ENCODE measurements at regions not wholly inside any gene's neighbourhood (a gene's known extent, or its start where the extent isn't known, plus 50 kb on each side); places are given as distances from the start of the nearest gene placed in this dataset.
A peak's percentile ranks its signal among the peaks of the same experiment; 100 is the strongest.

DNA sequence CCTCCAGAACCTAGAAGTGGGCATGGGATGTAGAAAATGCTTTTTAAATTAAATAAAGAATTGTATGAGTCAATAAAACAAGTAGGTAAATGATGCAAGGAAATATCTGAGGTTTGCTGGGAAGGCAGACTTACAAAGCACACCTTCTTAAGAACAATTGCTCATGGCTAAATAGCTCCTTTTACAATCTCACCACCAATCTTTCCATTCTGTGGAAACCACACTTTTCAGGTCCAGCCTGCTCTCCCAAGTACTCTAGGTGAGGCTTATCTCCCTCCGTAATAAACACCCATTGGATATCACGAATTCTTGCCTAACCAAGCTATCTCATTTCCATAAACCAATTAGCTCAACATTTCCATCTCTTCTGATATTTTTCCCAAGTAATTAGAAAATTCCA lies 91.5 kb upstream of the SLC8A1 start:
- no CpG with 5 or more reads among the region's 2 CpGs for WGBS (ENCODE audit: insufficient coverage, low lambda C conversion rate)
- Histone ChIP-seq H3K4me1 (ENCODE audit: control insufficient read depth, insufficient read depth, low read length) (no peaks in the 10 kb centered on the region), H3K27me3 (ENCODE audit: control insufficient read depth, insufficient read depth, low read length) (no peaks in the 10 kb centered on the region), H3K9me3 (ENCODE audit: control insufficient read depth, low read depth, low read length) (no peaks in the 10 kb centered on the region), H3K36me3 (ENCODE audit: control insufficient read depth, insufficient read depth, low read length) (no peaks in the 10 kb centered on the region), H3K27ac (ENCODE audit: low read length) (no peak overlapping the region), H3K4me3 (ENCODE audit: low read length) (no peak overlapping the region)
- no peak for DNase-seq

DNA sequence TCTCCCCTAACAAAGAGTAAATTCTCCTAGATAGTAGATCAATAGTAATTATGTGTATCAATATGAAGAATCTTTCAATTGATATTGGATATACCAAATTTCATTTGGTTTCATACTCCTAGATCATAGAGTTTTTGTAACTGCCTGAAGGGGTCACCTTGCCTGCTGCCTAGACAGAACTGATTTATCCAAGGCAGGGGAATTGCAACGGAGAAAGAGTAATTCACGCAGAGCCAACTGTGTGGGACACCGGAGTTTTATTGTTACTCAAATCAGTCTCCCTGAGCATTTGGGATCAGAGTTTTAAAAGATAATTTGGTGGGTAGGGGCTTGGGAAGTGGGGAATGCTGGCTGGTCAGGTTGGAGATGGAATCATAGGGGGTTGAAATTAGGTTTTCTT lies 92.2 kb upstream of the SLC8A1 start:
- no peaks in the 10 kb centered on the region for H3K4me1 ChIP-seq (ENCODE audit: control insufficient read depth, insufficient read depth, low read length)
- no peaks in the 10 kb centered on the region for H3K9me3 ChIP-seq (ENCODE audit: control insufficient read depth, low read depth, low read length)
- no peak for DNase-seq
- H3K4me3 ChIP-seq (ENCODE audit: low read length): no peak overlapping the region
- no peaks in the 10 kb centered on the region for H3K36me3 ChIP-seq (ENCODE audit: control insufficient read depth, insufficient read depth, low read length)
- H3K27ac ChIP-seq (ENCODE audit: low read length): no peak overlapping the region
- H3K27me3 ChIP-seq (ENCODE audit: control insufficient read depth, insufficient read depth, low read length): no peaks in the 10 kb centered on the region
- WGBS (ENCODE audit: insufficient coverage, low lambda C conversion rate): no CpG with 5 or more reads among the region's 3 CpGs

DNA sequence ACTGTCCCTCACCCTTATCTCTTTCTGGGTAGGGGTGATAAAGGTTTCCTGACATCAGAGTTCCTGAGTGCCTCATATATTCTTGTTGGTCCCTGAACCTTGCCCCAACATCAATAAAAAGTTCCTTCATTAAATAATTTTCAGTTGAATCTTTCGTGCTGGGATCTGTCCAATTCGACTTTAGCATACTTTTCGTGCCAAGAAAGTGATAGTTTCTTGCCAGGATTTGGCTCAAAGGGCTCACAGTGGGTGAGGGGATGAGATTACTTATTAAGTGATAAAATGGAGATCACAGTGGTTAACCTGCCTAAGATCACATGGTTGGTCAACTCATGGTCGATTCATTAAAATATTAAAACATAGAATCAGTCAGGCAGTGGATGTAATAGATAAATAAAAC lies 93.8 kb upstream of the SLC8A1 start:
- no peak for DNase-seq
- no CpG with 5 or more reads among the region's 4 CpGs for WGBS (ENCODE audit: insufficient coverage, low lambda C conversion rate)
- no peak overlapping the region for H3K27ac ChIP-seq (ENCODE audit: low read length)

DNA sequence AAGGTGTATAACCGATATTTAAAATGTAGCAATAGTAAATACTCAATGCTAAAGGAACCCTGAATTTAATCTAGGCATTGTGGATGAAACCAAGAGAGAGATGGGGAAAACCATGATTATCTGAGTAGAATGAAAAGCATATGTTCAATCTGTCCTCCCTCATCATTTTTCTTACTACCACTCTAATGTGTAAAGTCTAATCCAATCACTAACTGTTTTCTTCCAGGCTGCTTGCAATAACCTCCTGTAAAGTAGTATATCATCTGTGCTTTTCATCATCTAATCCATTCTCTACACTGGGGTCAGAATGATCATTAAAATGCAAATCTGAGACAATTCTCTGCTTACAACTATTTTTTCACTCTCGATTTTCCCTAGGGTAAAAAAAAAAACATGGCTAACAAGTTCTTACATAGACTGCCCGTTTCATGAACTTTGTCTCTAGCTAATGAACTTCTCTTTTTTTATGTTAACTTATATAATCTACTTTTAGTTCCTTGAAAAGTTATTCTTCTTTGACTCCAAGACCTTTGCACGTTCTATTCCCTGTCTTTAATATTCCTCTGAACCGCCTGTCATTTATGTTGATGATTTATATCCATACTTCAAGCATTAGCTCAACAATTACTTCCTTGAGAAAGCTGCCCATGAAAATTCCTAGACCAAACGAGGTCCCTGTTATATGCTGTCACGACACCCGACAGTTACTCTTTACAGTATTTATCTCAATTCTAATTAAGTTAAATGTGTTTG lies 94.7 kb upstream of the SLC8A1 start:
- Histone ChIP-seq H3K9me3 (ENCODE audit: control insufficient read depth, low read depth, low read length) (no peaks in the 10 kb centered on the region), H3K27ac (ENCODE audit: low read length) (no peak overlapping the region), H3K4me1 (ENCODE audit: control insufficient read depth, insufficient read depth, low read length) (no peaks in the 10 kb centered on the region), H3K4me3 (ENCODE audit: low read length) (no peak overlapping the region), H3K27me3 (ENCODE audit: control insufficient read depth, insufficient read depth, low read length) (no peaks in the 10 kb centered on the region), H3K36me3 (ENCODE audit: control insufficient read depth, insufficient read depth, low read length) (no peaks in the 10 kb centered on the region)
- 48% methylated on average over 4 of the region's 8 CpGs for WGBS (ENCODE audit: insufficient coverage, low lambda C conversion rate)
- peak in 1 of 2 donors; percentile 16 for DNase-seq

More for the DNA sequence above, 93.8 kb upstream of the SLC8A1 start:
- no peaks in the 10 kb centered on the region for H3K36me3 ChIP-seq (ENCODE audit: control insufficient read depth, insufficient read depth, low read length)
- no peaks in the 10 kb centered on the region for H3K27me3 ChIP-seq (ENCODE audit: control insufficient read depth, insufficient read depth, low read length)
- H3K4me3 ChIP-seq (ENCODE audit: low read length): no peak overlapping the region
- H3K9me3 ChIP-seq (ENCODE audit: control insufficient read depth, low read depth, low read length): no peaks in the 10 kb centered on the region
- H3K4me1 ChIP-seq (ENCODE audit: control insufficient read depth, insufficient read depth, low read length): no peaks in the 10 kb centered on the region

DNA sequence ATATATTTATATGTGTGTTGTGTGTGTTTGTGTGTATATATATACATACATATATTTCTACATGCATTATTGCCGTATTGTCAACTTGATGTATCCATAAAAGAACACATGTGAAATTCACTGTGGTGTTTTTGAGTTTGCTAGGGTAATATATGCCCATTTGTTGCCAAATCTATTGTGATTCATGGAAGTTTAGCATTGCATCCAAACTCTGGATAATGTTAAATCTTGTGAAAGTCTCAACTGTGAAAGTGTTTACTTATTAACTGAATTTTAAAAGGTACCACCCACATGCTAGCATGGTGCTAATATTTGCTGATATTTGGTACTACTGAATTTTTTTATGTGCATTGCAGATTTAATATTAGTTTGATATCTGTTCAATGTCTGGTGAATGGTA lies 96.6 kb upstream of the SLC8A1 start:
- DNase-seq: no peak
- Histone ChIP-seq H3K36me3 (ENCODE audit: control insufficient read depth, insufficient read depth, low read length) (no peaks in the 10 kb centered on the region), H3K27me3 (ENCODE audit: control insufficient read depth, insufficient read depth, low read length) (no peaks in the 10 kb centered on the region), H3K27ac (ENCODE audit: low read length) (no peak overlapping the region), H3K4me3 (ENCODE audit: low read length) (no peak overlapping the region), H3K9me3 (ENCODE audit: control insufficient read depth, low read depth, low read length) (no peaks in the 10 kb centered on the region), H3K4me1 (ENCODE audit: control insufficient read depth, insufficient read depth, low read length) (no peaks in the 10 kb centered on the region)
- WGBS (ENCODE audit: insufficient coverage, low lambda C conversion rate): no CpG with 5 or more reads among the region's 1 CpG

DNA sequence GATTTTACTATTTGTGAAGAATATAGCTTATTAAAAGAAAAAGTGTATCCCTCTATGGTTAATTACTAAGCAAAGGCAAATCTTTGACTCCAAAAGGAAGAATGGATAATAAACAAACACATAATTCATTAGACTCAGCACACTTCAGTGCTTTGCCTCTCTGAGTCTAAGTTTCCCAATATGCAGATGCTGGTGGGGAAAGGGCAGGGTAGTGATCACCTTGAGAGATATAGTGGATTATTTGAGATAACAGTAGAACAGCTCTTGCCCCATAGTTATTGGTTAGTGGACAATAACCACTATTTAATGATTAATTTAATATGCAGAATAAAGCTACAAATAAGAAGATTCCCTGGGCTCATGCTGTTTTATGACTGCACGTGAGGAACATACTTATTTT lies 98.2 kb upstream of the SLC8A1 start:
- peak; percentile 21 to 38 for DNase-seq
- no peaks in the 10 kb centered on the region for H3K36me3 ChIP-seq (ENCODE audit: control insufficient read depth, insufficient read depth, low read length)
- no peaks in the 10 kb centered on the region for H3K4me1 ChIP-seq (ENCODE audit: control insufficient read depth, insufficient read depth, low read length)
- H3K27me3 ChIP-seq (ENCODE audit: control insufficient read depth, insufficient read depth, low read length): no peaks in the 10 kb centered on the region
- H3K27ac ChIP-seq (ENCODE audit: low read length): no peak overlapping the region
- no CpG with 5 or more reads among the region's 1 CpG for WGBS (ENCODE audit: insufficient coverage, low lambda C conversion rate)
- no peaks in the 10 kb centered on the region for H3K9me3 ChIP-seq (ENCODE audit: control insufficient read depth, low read depth, low read length)
- no peak overlapping the region for H3K4me3 ChIP-seq (ENCODE audit: low read length)

DNA sequence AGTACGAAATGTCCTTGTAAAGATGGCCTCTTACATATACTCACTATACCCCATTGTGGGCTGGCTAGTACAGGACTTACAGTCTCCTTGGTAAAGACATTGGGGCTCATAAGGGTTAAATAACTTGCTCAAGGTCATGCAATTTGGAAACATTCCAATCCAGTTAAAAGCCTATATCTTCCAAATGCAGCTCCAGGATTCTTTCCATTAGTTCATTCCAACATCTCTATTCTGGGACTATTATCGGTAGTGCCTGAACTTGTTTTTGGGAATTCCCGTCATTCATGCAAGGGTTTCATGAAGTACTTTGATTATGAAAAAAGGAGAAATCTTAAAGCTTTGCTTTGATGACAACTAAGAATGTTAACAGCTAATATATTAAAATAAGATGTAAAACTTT lies 99.2 kb upstream of the SLC8A1 start:
- Histone ChIP-seq H3K36me3 (ENCODE audit: control insufficient read depth, insufficient read depth, low read length) (no peaks in the 10 kb centered on the region), H3K27me3 (ENCODE audit: control insufficient read depth, insufficient read depth, low read length) (no peaks in the 10 kb centered on the region), H3K9me3 (ENCODE audit: control insufficient read depth, low read depth, low read length) (no peaks in the 10 kb centered on the region), H3K4me1 (ENCODE audit: control insufficient read depth, insufficient read depth, low read length) (no peaks in the 10 kb centered on the region), H3K27ac (ENCODE audit: low read length) (no peak overlapping the region), H3K4me3 (ENCODE audit: low read length) (no peak overlapping the region)
- WGBS (ENCODE audit: insufficient coverage, low lambda C conversion rate): no CpG with 5 or more reads among the region's 3 CpGs
- no peak for DNase-seq

DNA sequence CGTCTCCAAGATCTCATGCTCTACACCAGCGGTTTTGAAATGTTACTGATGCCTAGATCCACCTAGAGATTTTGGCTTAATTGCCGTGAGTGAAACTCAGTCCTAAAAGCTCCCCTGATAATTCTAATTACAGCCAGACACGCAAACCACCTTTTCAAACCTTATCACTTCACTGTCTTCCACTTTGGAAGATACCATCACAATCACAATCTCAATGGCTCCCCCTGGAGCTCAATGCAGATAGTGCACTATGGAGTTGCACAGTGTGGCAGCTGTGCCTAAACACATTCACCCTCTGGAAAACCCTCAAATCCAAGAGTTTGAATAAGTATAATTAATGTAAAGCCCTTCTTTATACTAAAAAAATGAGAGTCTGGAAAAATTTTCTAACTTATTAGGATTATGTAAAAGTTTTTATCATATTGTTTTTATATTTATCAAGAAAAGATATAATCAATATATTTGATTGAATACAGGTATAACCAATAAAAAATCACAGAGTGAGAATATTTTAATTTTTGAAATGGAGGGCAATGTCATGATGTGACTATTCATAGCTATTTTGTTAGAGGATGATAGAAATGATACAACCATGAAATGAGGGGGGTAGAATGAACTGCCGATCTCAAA lies 102.9 kb upstream of the SLC8A1 start:
- peak; percentile 29 to 50 for DNase-seq
- Histone ChIP-seq H3K27ac (ENCODE audit: low read length) (no peak overlapping the region), H3K4me1 (ENCODE audit: control insufficient read depth, insufficient read depth, low read length) (no peaks in the 10 kb centered on the region), H3K36me3 (ENCODE audit: control insufficient read depth, insufficient read depth, low read length) (no peaks in the 10 kb centered on the region), H3K27me3 (ENCODE audit: control insufficient read depth, insufficient read depth, low read length) (no peaks in the 10 kb centered on the region), H3K4me3 (ENCODE audit: low read length) (no peak overlapping the region), H3K9me3 (ENCODE audit: control insufficient read depth, low read depth, low read length) (no peaks in the 10 kb centered on the region)
- no CpG with 5 or more reads among the region's 5 CpGs for WGBS (ENCODE audit: insufficient coverage, low lambda C conversion rate)

DNA sequence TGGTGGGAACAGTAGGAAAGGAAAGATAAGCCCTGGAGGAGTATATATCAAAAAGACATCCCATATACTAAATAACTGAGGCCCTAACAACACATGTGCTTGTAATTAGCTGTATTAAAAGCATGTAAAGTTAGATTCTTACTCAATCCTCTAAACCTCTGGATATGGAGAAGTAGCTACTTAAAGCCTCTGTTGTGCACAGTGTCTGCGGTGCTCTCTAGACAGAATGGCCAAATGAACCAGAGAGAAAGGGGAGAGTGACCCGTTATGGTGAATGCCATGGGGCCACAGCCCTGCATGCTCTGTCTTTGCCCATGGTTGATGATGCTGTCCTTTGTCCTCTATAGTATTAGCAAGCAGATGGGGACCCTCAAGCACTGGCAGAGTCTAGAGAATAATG lies 104.4 kb upstream of the SLC8A1 start:
- WGBS (ENCODE audit: insufficient coverage, low lambda C conversion rate): no CpG with 5 or more reads among the region's 2 CpGs
- Histone ChIP-seq H3K27ac (ENCODE audit: low read length) (no peak overlapping the region), H3K4me1 (ENCODE audit: control insufficient read depth, insufficient read depth, low read length) (no peaks in the 10 kb centered on the region), H3K9me3 (ENCODE audit: control insufficient read depth, low read depth, low read length) (no peaks in the 10 kb centered on the region), H3K36me3 (ENCODE audit: control insufficient read depth, insufficient read depth, low read length) (no peaks in the 10 kb centered on the region), H3K4me3 (ENCODE audit: low read length) (no peak overlapping the region), H3K27me3 (ENCODE audit: control insufficient read depth, insufficient read depth, low read length) (no peaks in the 10 kb centered on the region)
- no peak for DNase-seq

DNA sequence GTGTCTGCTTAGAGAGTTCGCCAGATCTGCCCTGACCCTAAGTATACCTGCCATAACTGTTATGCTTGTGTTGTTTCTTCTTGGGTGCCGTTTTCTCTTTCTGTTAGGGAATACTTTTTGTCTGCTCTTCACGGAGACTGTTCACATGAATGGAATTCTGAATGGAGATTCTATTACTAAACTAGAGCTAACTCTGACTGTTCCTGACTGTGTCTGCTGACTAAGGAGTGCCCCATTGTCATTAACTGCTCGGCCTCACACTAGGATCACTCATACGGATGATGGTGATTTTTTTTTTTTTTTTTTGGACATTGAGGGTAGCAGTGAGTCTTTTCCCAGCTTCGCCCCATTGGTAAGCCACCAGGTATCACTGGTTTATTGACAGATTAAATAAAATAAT lies 104.8 kb upstream of the SLC8A1 start:
- Histone ChIP-seq H3K27me3 (ENCODE audit: control insufficient read depth, insufficient read depth, low read length) (no peaks in the 10 kb centered on the region), H3K4me3 (ENCODE audit: low read length) (no peak overlapping the region), H3K9me3 (ENCODE audit: control insufficient read depth, low read depth, low read length) (no peaks in the 10 kb centered on the region), H3K36me3 (ENCODE audit: control insufficient read depth, insufficient read depth, low read length) (no peaks in the 10 kb centered on the region), H3K4me1 (ENCODE audit: control insufficient read depth, insufficient read depth, low read length) (no peaks in the 10 kb centered on the region), H3K27ac (ENCODE audit: low read length) (no peak overlapping the region)
- WGBS (ENCODE audit: insufficient coverage, low lambda C conversion rate): 100% methylated on average over 2 of the region's 6 CpGs
- DNase-seq: no peak

DNA sequence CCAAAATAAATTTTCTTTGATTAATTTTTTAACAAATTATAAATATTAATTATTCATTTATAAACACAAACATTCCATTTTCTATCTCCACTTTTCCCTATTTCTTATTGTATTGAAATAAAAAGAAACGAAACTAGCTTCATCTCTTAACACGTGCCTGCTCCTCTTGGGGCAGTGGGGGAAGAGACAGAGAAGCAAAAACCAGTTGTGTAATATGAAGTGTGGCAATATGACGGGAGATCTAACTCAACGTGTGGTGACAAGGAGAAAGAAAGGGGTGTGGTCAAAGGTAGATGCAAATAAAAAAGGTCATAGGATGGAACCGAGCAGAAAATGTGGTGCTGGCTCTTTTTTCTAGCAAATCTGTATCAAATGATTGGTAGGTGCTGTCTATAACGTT lies 106.9 kb upstream of the SLC8A1 start:
- no peak overlapping the region for H3K27ac ChIP-seq (ENCODE audit: low read length)
- no peaks in the 10 kb centered on the region for H3K27me3 ChIP-seq (ENCODE audit: control insufficient read depth, insufficient read depth, low read length)
- H3K4me3 ChIP-seq (ENCODE audit: low read length): no peak overlapping the region
- DNase-seq: no peak
- H3K9me3 ChIP-seq (ENCODE audit: control insufficient read depth, low read depth, low read length): no peaks in the 10 kb centered on the region
- no peaks in the 10 kb centered on the region for H3K4me1 ChIP-seq (ENCODE audit: control insufficient read depth, insufficient read depth, low read length)
- H3K36me3 ChIP-seq (ENCODE audit: control insufficient read depth, insufficient read depth, low read length): no peaks in the 10 kb centered on the region
- 85% methylated on average over 3 of the region's 6 CpGs for WGBS (ENCODE audit: insufficient coverage, low lambda C conversion rate)
